Erythroblast (primary cell): ENCODE measurements at regions not wholly inside any gene's neighbourhood (a gene's known extent, or its start where the extent isn't known, plus 50 kb on each side); places are given as distances from the start of the nearest gene placed in this dataset.

Source experiments
- GATA1 ChIP-seq: IDR thresholded peaks from 2 replicates; pipeline ENCODE4 v1.6.1; 2011; ENCODE audit warnings: low read depth, mild to moderate bottlenecking, control low read depth, low read length, moderate library complexity
- POLR2A ChIP-seq: IDR thresholded peaks from 2 replicates; pipeline ENCODE4 v1.6.1; 2011; ENCODE audit warnings: mild to moderate bottlenecking, low read length

DNA sequence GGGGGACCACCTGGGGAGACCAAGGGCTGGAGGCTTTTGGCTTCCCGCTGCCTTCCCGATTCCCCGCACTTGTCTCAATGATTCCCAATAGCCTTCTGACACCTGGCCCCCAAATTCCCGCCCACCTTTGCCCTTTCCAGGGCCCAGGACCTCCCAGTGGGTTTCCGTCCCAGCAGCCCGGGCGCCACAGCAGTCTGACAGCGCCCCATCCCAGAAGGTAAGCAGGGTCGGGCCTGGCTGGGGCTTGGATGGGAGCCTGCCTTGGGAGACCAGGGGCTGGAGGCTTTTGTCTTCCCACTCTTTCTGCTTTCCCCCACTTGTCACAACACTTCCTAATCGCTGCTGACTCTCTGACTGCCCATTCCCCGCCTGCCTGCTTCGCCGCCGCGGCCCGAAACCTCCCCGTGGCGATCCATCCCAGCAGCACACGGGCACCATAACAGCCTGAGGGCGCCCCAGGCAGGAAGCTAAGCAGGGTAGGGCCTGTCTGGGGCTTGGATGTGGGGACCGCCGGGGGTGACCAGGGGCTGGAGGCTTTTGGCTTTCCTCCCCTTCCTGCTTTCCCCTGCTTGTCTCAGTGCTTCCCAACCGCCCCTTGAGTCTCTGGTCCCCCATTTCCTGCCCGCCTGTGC is 2289.3 kb downstream of the TP53TG3F start:
- TF ChIP-seq POLR2A (no peak), GATA1 (no peak)
